ENCODE measurements at regions not wholly inside any gene's neighbourhood (a gene's known extent, or its start where the extent isn't known, plus 50 kb on each side); places are given as distances from the start of the nearest gene placed in this dataset.

DNA sequence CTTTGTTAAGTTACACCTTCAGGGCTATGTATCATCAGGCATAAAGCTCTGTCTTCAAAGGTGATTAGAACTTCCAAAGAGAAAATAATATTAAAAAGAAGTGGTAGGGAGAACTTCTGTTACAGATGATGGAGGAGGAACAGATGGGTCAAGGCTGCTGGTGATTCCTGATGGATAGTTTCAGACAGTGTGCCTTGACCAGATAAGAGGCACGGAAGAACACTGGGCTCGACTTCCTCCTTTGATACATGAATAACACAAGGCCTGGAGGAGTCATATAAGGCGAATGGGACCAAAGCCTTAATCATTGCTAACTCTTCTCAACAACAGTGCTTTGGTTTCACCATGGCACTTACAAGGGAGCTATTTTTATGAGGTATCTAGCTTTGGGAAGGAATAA lies 128.1 kb upstream of the RXFP2 start:
- TF ChIP-seq, protein P1, sequence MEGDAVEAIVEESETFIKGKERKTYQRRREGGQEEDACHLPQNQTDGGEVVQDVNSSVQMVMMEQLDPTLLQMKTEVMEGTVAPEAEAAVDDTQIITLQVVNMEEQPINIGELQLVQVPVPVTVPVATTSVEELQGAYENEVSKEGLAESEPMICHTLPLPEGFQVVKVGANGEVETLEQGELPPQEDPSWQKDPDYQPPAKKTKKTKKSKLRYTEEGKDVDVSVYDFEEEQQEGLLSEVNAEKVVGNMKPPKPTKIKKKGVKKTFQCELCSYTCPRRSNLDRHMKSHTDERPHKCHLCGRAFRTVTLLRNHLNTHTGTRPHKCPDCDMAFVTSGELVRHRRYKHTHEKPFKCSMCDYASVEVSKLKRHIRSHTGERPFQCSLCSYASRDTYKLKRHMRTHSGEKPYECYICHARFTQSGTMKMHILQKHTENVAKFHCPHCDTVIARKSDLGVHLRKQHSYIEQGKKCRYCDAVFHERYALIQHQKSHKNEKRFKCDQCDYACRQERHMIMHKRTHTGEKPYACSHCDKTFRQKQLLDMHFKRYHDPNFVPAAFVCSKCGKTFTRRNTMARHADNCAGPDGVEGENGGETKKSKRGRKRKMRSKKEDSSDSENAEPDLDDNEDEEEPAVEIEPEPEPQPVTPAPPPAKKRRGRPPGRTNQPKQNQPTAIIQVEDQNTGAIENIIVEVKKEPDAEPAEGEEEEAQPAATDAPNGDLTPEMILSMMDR (conservative IDR thresholded peaks at IDR 0.05 in 1 of 2, IDR thresholded peaks at IDR 0.05 in 1 of 2; ENCODE audit: low read depth in 1 of 2, low read length in 2 of 2): no peak
- TF ChIP-seq EZH2 (IDR thresholded peaks at IDR 0.05; ENCODE audit: low read length, missing control alignments): no peak

DNA sequence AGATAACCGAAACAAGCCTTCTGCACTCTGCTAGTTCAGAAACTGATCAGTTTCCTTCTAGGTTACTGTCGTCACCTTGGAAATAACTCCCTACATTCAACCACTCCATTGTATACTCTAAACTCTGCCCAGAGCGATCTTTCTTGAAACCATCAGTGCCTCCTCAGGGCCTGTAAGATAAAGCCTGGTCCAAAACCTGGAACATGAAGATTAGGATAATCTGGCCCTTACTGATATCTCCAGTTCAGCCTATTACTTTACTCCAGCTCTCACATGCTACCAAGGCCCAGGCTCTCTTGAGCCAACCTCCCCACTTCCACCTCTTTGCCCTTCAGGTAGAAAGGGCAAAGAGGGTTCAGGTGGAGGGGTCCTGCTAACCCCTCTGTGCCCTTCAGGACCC lies 125.3 kb upstream of the RXFP2 start:
- Histone ChIP-seq H3K36me3 (ENCODE audit: control insufficient read depth, insufficient read depth, low read length) (no peaks in the 10 kb centered on the region), H3K4me1 (ENCODE audit: control insufficient read depth, extremely low read depth, insufficient read depth, low read length) (no peaks in the 10 kb centered on the region), H3K27me3 (ENCODE audit: control insufficient read depth, insufficient read depth, low read length) (no peaks in the 10 kb centered on the region), H3K9me3 (ENCODE audit: control insufficient read depth, insufficient read depth, low read depth, low read length) (no peaks in the 10 kb centered on the region), H2AFZ (ENCODE audit: low read length) (no peak overlapping the region), H4K20me1 (ENCODE audit: control insufficient read depth, extremely low read depth, insufficient read depth, low read length) (no peaks in the 10 kb centered on the region), H3K4me2 (ENCODE audit: extremely low read depth, insufficient read depth, low read length) (no peak overlapping the region), H3K9ac (ENCODE audit: insufficient read depth, low read length) (no peak overlapping the region), H3K79me2 (ENCODE audit: control insufficient read depth, insufficient read depth, low read length) (no peaks in the 10 kb centered on the region), H3K4me3 (replicated peaks in 1 of 4; ENCODE audit: control extremely low read depth in 1 of 4, insufficient read depth in 1 of 4, low read depth in 3 of 4, low read length in 4 of 4) (no peak overlapping the region), H3K27ac (ENCODE audit: insufficient read depth, low read length) (no peak overlapping the region)
- TF ChIP-seq, protein P1 (conservative IDR thresholded peaks at IDR 0.05 in 1 of 2, IDR thresholded peaks at IDR 0.05 in 1 of 2; ENCODE audit: low read depth in 1 of 2, low read length in 2 of 2): no peak
- TF ChIP-seq EZH2 (IDR thresholded peaks at IDR 0.05; ENCODE audit: low read length, missing control alignments): no peak
- no peak for DNase-seq (ENCODE audit: low read depth in 2 of 2)

More for the DNA sequence above, 128.1 kb upstream of the RXFP2 start:
- Histone ChIP-seq H3K27me3 (ENCODE audit: control insufficient read depth, insufficient read depth, low read length) (no peaks in the 10 kb centered on the region), H3K9ac (ENCODE audit: insufficient read depth, low read length) (no peak overlapping the region), H3K4me1 (ENCODE audit: control insufficient read depth, extremely low read depth, insufficient read depth, low read length) (no peaks in the 10 kb centered on the region), H3K4me2 (ENCODE audit: extremely low read depth, insufficient read depth, low read length) (no peak overlapping the region), H4K20me1 (ENCODE audit: control insufficient read depth, extremely low read depth, insufficient read depth, low read length) (no peaks in the 10 kb centered on the region), H2AFZ (ENCODE audit: low read length) (no peak overlapping the region), H3K9me3 (ENCODE audit: control insufficient read depth, insufficient read depth, low read depth, low read length) (no peaks in the 10 kb centered on the region), H3K4me3 (replicated peaks in 1 of 4; ENCODE audit: control extremely low read depth in 1 of 4, insufficient read depth in 1 of 4, low read depth in 3 of 4, low read length in 4 of 4) (no peak overlapping the region), H3K79me2 (ENCODE audit: control insufficient read depth, insufficient read depth, low read length) (no peaks in the 10 kb centered on the region), H3K27ac (ENCODE audit: insufficient read depth, low read length) (no peak overlapping the region), H3K36me3 (ENCODE audit: control insufficient read depth, insufficient read depth, low read length) (no peaks in the 10 kb centered on the region)
- DNase-seq (ENCODE audit: low read depth in 2 of 2): no peak

DNA sequence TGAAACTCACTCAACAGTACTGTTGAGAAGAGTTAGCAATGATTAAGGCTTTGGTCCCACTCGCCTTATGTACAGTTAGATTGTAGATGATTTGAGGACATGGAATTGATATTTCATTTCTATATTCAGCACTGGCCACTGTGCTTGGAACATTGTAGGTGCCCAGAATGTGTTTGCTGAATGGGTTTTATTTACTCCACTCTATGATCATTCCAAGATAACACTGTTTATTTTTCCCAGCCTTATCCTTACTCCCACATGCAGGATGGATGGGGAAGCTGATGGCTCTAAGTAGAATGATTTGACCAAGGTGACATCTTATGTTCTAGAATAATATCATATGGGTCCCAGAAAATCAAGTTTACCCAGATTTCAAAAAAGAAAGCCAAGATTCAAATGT lies 124.6 kb upstream of the RXFP2 start:
- TF ChIP-seq, protein P1 (conservative IDR thresholded peaks at IDR 0.05 in 1 of 2, IDR thresholded peaks at IDR 0.05 in 1 of 2; ENCODE audit: low read depth in 1 of 2, low read length in 2 of 2): no peak
- no peak for TF ChIP-seq EZH2 (IDR thresholded peaks at IDR 0.05; ENCODE audit: low read length, missing control alignments)
- Histone ChIP-seq H3K79me2 (ENCODE audit: control insufficient read depth, insufficient read depth, low read length) (no peaks in the 10 kb centered on the region), H3K9me3 (ENCODE audit: control insufficient read depth, insufficient read depth, low read depth, low read length) (no peaks in the 10 kb centered on the region), H3K27me3 (ENCODE audit: control insufficient read depth, insufficient read depth, low read length) (no peaks in the 10 kb centered on the region), H3K9ac (ENCODE audit: insufficient read depth, low read length) (no peak overlapping the region), H3K36me3 (ENCODE audit: control insufficient read depth, insufficient read depth, low read length) (no peaks in the 10 kb centered on the region), H4K20me1 (ENCODE audit: control insufficient read depth, extremely low read depth, insufficient read depth, low read length) (no peaks in the 10 kb centered on the region), H3K27ac (ENCODE audit: insufficient read depth, low read length) (no peak overlapping the region), H3K4me2 (ENCODE audit: extremely low read depth, insufficient read depth, low read length) (no peak overlapping the region), H2AFZ (ENCODE audit: low read length) (no peak overlapping the region), H3K4me3 (replicated peaks in 1 of 4; ENCODE audit: control extremely low read depth in 1 of 4, insufficient read depth in 1 of 4, low read depth in 3 of 4, low read length in 4 of 4) (no peak overlapping the region), H3K4me1 (ENCODE audit: control insufficient read depth, extremely low read depth, insufficient read depth, low read length) (no peaks in the 10 kb centered on the region)
- no peak for DNase-seq (ENCODE audit: low read depth in 2 of 2)

Data from fibroblast of lung (primary cell).